ENCODE measurements at regions not wholly inside any gene's neighbourhood (a gene's known extent, or its start where the extent isn't known, plus 50 kb on each side); places are given as distances from the start of the nearest gene placed in this dataset.
"Not testable (repeated sequence)": the region's sequence is repeated elsewhere in the genome, so short reads cannot be mapped to it uniquely, and the experiment has no call there.

DNA sequence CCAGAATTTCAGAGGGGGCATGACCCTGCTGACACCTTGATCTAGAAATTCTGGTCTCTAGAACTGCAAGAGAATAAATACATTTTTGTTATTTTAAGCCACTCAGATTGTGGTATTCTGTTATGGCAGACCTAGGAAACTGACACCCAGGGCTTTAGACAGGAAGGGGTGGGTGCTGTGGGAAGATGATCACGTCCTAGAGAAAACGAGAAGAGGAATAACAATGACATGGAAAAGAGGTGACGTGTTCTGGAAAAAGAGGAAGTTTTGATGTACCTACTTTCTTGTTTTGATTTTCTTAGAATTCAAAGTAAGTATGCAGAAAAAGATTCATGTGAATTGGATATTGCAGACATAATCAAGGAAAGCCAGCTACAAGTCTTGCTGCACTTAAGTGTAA lies 232.9 kb upstream of the RUNX1 start:
- no peak for DNase-seq

DNA sequence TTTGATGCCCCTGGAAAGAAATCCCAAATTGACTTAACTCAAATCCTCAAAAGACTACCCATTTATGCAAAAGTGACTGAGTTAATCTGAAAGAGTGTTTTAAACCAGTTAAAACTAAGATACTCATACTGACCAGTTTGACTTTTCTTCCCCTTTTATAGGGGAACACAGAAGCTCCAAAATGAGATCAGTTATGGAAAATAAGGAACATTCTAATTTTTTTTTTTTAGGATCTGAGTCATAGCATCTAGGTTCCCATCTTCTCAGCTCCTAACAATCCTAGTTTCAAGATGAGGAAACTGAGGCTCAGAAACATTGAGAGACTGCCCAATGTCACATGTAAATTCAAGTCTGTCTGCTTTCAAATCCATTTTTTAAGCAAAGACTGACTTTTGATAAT lies 231.1 kb upstream of the RUNX1 start:
- no peak for DNase-seq

DNA sequence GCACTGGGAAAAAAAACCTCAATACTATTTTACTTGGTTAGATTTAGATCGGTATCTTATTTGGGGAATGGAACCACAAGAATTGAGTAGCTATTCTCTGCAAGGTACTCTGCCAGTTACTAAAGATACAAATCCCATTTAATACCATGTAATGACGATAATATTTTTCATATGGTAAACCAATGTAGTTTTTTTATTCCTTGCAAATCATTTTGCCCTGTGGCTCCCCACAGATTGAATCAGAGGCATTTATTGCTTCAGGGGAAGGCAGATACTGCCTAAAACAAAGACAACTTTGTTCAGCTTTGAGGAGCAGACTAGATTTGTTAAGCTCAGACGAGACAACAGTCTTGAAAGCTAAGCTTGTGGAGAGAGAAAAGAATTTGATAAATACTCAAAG lies 226.7 kb upstream of the RUNX1 start:
- no peak for DNase-seq

DNA sequence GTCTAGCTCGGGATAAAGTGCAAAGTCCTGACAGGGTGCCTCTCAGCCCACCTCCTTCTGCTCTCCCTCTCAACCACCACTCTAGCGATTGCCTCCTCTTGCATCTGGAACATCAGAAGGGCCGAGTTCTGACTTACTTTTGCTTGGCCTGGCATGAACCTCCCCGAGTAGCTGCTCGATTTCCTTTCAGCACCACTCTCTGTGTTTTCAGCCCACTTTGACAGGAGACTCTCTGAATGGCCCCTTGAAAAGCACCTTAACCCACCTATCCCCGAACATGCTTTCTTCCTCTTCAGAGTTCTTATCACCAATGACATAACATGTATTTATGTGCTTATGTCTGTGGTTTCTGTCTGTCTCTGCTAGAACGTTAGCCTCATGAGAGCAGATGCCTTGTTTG lies 225.8 kb upstream of the RUNX1 start:
- DNase-seq, result no peak

DNA sequence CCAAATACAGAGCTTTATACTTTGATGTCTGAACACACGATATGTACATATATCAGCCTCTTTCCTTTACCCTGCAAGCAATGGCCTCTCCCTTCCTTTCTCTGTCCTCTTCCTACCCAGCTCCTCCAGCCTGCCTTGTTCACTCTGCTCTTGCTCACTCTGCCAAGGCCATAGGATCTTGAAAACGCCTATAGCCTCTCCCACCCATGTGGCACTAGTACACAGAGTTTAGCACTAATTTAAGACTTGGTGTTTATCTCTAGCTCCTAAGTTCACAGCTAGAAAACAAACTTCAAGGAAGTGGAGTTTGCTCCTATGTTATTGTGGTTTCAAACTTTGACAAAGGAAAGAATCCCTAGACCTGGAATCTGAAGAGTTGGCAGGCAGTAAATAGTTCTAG lies 225.0 kb upstream of the RUNX1 start:
- no peak for DNase-seq

DNA sequence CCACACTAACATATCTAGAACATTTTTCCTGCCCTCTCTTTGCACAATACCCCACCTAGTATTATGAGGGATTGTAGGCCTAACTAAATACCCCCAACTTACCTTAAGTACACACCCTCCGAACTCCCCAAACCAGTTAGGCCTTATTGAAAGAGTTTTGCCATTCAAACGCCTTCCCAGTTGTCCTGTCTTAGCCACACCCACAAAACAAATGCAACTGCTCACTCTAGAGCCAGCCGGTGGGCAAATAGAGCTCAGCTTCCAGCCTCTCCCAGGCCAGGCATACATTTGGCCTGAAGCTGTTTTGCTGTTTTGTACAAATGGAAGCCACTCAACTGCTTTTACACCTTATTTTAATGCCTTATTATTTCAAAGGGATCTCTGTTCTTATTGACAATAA lies 224.2 kb upstream of the RUNX1 start:
- DNase-seq, result no peak

DNA sequence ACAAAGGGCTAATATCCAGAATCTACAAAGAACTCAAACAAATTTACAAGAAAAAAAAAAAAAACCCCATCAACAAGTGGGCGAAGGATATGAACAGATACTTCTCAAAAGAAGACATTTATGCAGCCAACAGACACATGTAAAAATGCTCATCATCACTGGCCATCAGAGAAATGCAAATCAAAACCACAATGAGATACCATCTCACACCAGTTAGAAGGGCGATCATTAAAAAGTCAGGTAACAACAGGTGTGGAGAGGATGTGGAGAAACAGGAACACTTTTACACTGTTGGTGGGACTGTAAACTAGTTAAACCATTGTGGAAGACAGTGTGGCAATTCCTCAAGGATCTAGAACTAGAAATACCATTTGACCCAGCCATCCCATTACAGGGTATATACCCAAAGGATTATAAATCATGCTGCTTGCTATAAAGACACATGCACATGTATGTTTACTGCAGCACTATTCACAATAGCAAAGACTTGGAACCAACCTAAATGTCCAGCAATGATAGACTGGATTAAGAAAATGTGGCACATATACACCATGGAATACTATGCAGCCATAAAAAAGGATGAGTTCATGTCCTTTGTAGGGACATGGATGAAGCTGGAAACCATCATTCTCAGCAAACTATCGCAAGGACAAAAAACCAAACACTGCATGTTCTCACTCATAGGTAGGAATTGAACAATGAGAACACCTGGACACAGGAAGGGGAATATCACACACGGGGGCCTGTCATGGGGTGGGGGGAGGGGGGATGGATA lies 222.4 kb upstream of the RUNX1 start:
- DNase-seq, result not testable (repeated sequence)

DNA sequence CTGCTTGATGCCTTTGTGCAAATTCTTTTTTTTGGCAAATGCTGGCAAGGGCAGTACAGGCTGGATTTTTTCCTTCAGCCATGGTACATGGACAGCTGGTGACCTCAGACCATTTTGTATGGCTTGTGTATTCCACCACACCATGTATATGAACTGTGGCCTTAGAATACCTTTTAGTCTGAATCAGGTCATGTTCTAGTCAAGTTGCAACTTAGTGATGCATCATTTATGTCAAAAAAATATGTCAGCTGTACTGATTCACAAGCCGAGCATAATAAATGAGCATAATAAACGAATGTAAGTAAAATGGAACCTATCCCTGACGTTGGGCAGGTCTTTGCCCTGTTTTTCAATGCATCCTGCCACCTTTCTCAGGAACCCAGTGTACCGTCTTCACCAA lies 219.7 kb upstream of the RUNX1 start:
- no peak for DNase-seq

DNA sequence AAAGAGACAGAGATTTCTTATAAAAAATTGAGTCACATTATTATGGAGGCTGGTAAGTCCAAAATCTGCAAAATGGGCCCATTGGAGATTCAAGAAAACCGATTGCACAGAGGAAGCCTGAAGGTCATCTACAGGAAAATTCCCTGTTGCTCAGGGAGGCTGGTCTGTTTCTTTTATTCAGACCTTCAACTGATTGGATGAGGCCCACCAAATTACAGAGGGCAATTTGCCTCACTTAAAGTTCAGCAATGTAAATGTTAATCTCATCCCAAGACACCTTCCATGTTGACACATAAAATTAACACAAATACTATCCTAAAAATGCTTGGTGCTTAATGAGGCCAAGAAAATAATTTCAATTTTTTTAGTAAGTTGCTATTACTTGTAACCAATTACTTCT lies 219.2 kb upstream of the RUNX1 start:
- DNase-seq, result no peak

DNA sequence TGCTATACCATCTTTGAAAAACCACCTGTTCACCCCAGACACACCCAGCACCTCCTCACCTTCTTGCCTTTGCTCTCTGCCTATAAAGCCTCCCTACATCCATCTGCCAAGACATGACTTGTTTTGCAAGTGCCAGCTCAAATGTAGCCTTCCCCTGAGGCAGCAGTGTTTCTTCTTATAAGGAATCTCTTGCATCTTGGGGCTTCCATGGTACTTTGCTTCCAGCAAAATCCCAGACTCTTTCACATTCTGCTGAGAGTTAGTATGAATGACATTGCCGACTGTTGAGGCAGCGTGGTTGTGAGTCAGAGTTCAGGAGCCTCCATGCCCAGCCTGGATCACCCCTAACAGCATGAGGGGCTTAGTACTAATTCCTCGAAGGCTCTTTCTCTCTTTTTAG lies 217.4 kb upstream of the RUNX1 start:
- DNase-seq, result no peak

DNA sequence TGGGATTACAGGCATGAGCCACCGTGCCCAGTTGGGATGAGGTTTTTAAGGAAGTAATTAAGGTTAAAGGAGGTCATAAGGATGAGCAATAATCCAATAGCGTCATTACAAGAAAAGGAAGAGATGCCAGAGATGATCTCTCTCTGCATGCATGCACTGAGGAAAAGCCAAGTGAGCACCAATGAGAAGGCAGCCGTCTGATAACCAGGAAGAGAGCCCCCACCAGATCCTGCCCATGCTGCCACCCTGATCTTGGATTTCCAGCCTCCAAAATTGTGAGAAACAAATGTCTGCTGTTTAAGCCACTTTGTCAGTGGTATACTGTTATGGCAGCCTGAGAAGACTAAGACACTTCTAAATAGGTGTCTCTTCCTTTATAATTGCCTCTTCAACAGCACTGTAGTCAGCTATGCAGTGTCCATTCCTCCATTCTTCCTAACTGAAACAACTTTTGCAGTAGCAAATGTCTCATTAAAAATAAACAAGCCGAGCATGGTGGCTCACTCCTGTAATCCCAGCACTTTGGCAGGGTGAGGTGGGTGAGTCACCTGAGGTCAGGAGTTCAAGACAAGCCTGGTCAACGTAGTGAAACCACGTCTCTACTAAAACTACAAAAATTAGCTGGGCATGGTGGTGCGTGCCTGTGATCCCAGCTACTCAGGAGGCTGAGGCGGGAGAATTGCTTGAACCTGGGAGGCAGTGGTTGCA lies 216.2 kb upstream of the RUNX1 start:
- DNase-seq, result no peak

DNA sequence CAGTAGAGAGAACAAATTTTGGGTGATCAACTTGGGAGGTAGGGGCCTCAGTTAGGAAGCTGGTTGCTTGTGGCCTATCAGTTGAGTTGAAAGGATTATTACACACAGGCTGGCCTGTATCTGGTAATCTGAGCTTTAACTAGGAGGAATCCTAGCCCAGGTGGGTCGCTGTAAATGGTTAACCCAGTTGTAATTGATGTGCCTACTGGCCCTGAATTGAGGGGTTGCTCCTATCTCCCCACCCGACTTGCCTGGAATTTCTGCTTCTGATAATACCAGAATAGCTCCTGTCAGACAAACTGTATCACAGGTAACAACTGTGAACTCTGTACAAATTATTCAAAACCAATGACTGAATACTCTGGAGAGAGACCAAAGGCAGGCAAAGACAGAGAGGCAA lies 210.4 kb upstream of the RUNX1 start:
- DNase-seq, result no peak

DNA sequence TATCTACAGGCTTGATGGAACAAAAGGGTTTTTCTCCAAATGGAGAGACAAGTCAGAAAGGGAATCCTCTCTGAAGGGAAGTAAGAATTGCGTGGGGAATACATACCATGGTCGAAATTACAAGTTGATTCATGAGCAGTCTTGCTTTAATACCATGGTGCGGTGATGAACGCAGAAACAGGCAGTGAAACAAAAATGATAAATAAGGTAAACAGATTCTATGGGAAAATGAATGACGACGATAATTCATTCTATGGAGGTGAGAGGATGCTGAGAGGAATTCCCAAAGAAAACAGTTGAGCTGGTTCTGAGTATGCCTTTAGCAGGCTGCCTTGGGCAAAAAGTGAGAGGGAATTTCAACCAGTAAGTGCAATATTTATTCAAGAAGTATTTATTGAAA lies 209.4 kb upstream of the RUNX1 start:
- DNase-seq, result no peak

DNA sequence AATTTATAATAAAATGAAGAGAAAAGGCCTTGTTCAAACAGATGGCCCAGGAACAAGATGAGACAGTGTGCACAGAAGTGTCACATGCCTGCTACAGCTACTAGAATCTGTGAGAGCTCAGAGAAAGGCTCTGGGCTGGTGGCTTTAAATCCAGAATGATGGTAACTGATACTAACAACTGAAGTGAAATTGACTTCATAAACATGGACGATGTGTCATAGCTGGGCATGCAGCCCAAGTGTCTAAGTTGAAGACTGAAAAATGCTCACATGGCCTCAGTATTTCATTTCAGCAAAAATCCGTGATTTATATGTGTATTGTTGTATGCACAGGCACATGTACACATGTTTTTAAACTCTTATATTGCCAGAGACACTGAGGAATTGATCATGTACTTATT lies 208.3 kb upstream of the RUNX1 start:
- DNase-seq, result peak in 1 of 2 donors; percentile 28

DNA sequence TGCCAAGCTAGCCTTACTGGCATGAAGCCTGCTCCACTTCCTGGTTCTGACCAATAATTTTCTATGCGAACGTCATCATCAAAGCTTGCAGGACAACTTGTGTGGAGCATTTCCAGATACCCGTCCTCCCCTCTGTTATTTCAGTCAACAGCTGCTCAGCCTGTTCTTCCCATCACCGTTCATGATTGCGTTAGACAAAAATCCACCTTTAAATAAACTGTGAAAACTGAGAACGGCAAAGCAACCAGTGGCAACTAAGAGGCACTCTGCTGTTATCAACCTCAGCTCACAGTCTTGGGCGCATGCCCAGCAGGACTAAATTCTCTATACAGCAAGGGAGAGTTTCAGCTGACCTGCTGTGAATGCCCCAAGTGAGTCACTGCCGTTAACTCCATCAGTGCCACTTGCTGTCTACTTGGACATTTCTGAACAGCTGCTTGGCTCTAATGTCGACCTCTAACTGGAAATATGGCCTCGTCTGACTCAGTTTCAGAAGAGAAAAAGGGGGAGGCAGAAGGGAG lies 207.4 kb upstream of the RUNX1 start:
- no peak for DNase-seq

DNA sequence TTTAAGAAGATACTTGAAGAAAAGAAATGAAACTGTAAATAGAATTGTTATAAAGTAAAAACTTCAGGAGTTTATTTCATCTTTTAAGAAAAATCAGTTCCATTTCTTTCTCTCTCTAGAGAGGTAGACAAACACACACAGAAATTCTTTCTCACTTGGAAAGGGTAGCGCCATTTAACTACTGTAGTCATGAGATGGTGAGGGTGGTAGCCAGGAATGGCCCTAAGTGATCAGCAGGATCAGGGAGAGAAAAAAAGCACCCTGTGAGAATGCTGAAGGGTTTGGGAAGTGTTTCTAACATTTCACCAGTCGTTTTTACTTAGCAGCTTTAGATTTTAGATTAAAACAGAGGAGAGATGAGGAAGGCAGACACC lies 205.7 kb upstream of the RUNX1 start:
- DNase-seq, result no peak

DNA sequence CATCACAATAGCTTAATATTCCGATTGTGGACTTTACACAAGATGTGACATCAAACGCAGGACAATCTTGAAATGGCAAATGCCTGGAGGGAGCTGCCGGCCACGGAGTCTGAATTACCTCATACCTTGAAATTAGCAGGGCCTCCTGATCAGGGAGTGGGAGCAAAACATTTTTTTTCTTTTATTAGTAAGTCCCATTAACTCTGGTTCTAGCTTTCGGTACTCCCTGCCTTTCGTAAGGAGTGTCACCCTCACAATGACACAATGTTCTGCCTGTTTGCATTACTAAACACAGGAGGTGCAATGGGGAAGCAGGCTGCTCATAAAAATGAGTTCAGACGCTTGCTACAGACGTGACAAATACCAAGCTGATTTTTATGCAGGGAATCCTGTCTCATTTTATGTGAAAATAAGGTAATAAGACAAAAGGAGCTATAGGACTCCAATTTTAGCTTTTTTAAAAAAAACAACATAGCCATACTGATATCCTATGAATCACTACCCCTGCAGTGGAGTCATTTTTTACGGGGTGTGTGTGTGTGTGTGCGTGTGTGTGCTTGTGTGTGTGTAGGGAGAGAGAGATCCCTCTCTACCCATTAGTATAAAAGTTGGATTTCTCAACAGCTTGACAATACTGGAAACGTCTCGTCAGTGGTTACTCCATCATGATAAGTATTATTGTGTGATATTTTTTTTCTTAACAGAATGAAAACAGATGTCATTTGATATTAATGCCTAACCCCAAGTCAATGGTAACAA lies 205.1 kb upstream of the RUNX1 start:
- DNase-seq, result no peak

DNA sequence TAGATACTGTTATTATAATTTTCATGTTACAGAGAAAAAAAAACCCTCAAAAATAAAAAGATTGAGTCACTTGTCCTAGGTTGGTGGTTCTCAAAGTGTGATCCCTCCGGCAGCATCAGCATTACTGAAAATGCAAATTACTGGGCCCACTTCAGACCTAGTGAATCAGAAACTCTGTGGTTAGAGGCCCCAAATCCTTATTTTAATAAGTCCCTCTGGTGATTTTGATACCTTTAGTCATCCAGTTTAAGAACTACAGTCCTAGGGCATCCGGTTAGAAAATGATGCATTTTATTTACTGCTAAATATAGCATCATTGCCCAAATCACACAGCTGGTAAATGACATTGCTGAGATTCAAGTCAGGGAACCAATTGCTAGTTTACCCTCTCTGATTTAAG lies 203.7 kb upstream of the RUNX1 start:
- DNase-seq, result no peak

DNA sequence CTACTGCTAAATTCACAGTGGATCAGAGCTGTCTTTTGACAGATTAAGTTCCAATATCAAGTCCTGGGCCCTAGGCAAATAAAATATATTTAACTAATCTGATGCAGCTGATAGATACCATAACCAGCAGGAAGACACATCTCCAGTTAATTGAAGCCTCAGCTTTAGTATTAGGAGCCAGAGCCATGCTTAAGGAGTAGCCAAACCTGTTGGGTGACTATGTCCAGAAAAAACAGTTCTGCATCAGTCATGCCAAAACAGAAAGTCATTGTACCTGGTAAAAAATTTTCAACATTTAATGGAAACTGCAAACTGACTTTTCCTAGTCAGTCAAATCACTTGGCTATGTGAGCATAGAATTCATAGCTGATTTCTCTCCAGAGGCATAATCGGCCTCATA lies 200.5 kb upstream of the RUNX1 start:
- no peak for DNase-seq

DNA sequence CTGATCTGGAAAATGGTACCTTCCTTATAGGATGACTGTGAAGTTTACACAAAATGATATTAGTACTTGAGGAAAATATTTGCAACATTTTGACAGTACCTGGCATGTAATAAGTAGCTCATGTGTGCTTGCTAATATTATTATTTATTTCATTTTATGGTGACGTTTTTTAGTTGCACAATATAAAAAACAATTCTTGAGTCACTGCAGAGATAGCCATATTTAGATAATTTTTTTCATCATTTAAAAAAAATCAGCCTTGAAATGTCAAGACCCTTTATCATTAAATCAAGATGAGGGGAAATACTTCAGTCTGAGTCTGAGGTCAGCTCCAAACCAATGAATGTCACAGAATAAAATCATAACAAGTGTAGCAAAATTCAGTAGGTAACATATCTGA lies 196.8 kb upstream of the RUNX1 start:
- no peak for DNase-seq

DNA sequence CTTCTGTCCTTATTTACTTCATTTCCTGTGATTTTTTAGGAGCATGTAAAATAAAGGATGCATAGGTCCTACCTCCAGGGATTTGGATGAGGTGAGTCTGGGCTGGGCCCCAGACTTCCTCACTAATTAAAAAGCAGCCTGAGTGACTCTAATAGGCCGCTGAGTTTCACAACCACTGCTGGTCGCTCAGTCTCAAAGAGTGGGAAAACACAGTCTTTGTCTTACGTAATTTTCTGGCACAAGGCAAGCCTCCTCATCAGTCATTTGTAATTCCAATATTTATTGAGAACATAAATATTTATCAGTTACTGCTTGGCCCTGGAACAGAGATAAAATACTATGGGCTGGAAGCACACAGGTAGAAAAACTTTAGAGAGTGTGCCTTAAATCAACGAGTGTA lies 195.4 kb upstream of the RUNX1 start:
- no peak for DNase-seq

DNA sequence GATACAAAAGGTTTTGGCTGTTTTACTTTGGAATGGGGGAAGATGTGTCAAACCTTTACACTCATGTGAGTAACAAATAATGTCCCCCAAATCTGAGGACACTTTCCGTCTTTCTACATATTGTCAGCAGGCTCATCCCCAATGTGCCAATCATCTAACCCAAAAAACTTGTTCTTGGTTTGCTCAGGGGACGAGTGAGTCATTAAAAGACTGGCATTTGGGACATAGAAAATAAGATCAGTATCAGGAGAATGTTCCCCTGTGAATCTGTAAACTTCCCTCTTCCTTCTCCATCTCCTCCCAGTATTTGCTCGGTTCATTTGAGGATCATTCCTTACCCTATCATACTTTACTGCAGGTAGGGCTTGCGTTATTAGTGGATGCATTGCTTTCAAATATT lies 194.1 kb upstream of the RUNX1 start:
- DNase-seq, result no peak

DNA sequence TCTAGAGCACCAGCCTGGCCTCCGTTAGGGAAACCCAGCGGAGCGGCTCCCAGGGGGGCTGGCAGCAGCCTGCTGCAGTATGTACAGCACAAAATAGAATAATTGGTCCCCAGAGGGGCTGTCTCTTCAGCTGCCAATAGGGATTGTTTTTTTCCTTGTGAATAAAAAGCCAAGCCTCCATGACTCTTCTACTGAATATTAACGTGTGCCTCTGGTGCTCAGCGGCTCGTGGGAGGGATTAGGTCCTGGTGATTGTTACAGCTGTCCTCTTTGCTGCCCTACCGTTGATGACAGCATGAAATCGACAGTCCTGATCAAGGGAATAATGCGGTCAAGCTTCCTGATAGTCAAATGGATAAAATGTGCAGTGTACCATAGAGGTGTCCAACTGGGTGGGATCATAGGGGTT lies 190.7 kb upstream of the RUNX1 start:
- DNase-seq, result no peak

DNA sequence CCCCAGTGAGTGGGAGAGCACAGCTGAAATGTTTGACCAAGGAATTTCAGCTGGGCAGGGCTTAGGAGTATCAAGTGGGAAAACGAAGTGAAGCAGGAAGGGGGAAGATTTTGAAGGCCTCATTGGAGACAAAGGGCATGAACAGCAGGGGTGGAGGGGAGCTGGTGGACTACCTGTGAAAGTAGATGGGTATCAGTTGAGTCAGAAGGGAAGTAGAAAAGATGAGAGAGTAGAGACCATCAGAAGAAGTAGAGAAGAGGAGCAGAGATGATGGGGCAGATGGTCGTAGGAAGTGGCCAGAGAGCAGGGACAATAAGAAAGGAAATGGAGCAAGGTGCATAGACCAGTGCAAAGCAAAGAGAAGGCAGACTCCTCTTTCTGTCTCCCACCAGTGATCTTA lies 189.0 kb upstream of the RUNX1 start:
- DNase-seq, result no peak

All from hippocampal formation (tissue), 2 donors.